PC-3 (cell line): ENCODE measurements at regions not wholly inside any gene's neighbourhood (a gene's known extent, or its start where the extent isn't known, plus 50 kb on each side); places are given as distances from the start of the nearest gene placed in this dataset.

Experiments
- CTCF ChIP-seq: fragments of 300-600 bp; sonication (generic); conservative IDR thresholded peaks from 2 replicates; pipeline ENCODE4 v1.5.1; 2017; ENCODE audit warnings: antibody characterized with exemption, low read depth, mild to moderate bottlenecking, low read length
- EZH2 ChIP-seq: fragments of 300-600 bp; sonication (generic); IDR thresholded peaks from one replicate; pipeline ENCODE4 v1.6.1; 2017; ENCODE audit warnings: antibody characterized with exemption, mild to moderate bottlenecking, low read length; ENCODE audit not compliant: unreplicated experiment
- EZH2phosphoT487 ChIP-seq: fragments of 300-600 bp; sonication (generic); IDR thresholded peaks from 2 replicates; pipeline ENCODE4 v1.6.1; 2018; ENCODE audit warnings: mild to moderate bottlenecking, antibody characterized with exemption, low read length, borderline replicate concordance

GRCh38 chr3:106673926-106674569 is 703.2 kb upstream of the CCDC54 start:
- TF ChIP-seq CTCF, result no peak
- TF ChIP-seq EZH2, result no peak
- no peak for TF ChIP-seq EZH2phosphoT487
